ENCODE measurements at regions not wholly inside any gene's neighbourhood (a gene's known extent, or its start where the extent isn't known, plus 50 kb on each side); places are given as distances from the start of the nearest gene placed in this dataset.
"Not testable (repeated sequence)": the region's sequence is repeated elsewhere in the genome, so short reads cannot be mapped to it uniquely, and the experiment has no call there.

GRCh38 chr7:13114240-13114639 is 426.8 kb downstream of the ARL4A start:
- TF ChIP-seq CTCF (conservative IDR thresholded peaks at IDR 0.05 in 1 of 2, IDR thresholded peaks at IDR 0.05 in 1 of 2; ENCODE audit: extremely low read depth in 1 of 2, insufficient read depth in 1 of 2, low read depth in 1 of 2, low read length in 2 of 2); EZH2 (IDR thresholded peaks at IDR 0.05; ENCODE audit: borderline replicate concordance, low read length): not testable (repeated sequence)
